H9 (cell line): ENCODE measurements at regions not wholly inside any gene's neighbourhood (a gene's known extent, or its start where the extent isn't known, plus 50 kb on each side); places are given as distances from the start of the nearest gene placed in this dataset.

Experiments used
- DNase-seq: peaks from one replicate; pipeline ENCODE4 v3.0.0-alpha.2; 2017
- H2AFZ ChIP-seq: one replicate; pipeline ENCODE4 v1.6.1; 2013; ENCODE audit warnings: mild to moderate bottlenecking, low read length, control low read depth, moderate library complexity
- H2AK5ac ChIP-seq: 2 replicates; pipeline ENCODE4 v1.6.1; 2013; ENCODE audit warnings: low read length, control low read depth, mixed read lengths; ENCODE audit not compliant: insufficient read length
- H2BK120ac ChIP-seq: one replicate; pipeline ENCODE4 v1.6.1; 2013; ENCODE audit warnings: low read depth, mild to moderate bottlenecking, low read length, control low read depth, inconsistent platforms; ENCODE audit not compliant: poor library complexity, severe bottlenecking
- H2BK12ac ChIP-seq: 2 replicates; pipeline ENCODE4 v1.6.1; 2013; ENCODE audit warnings: low read length, control low read depth, mixed read lengths, low read depth; ENCODE audit not compliant: insufficient read length
- H2BK15ac ChIP-seq: 2 replicates; pipeline ENCODE4 v1.6.1; 2013; ENCODE audit warnings: low read depth, low read length, control low read depth
- H2BK20ac ChIP-seq: one replicate; pipeline ENCODE4 v1.6.1; 2013; ENCODE audit warnings: low read depth, mild to moderate bottlenecking, low read length, control low read depth, inconsistent platforms; ENCODE audit not compliant: poor library complexity, severe bottlenecking
- H2BK5ac ChIP-seq: 2 replicates; pipeline ENCODE4 v1.6.1; 2013; ENCODE audit warnings: low read length, control low read depth, mixed read lengths; ENCODE audit not compliant: insufficient read length
- H3K14ac ChIP-seq: 2 replicates; pipeline ENCODE4 v1.6.1; 2013; ENCODE audit warnings: low read length, control low read depth; ENCODE audit not compliant: insufficient read depth
- H3K18ac ChIP-seq: 2 replicates; pipeline ENCODE4 v1.6.1; 2013; ENCODE audit warnings: low read depth, mild to moderate bottlenecking, mixed read lengths, low read length, control low read depth; ENCODE audit not compliant: insufficient read length
- H3K23ac ChIP-seq: 2 replicates; pipeline ENCODE4 v1.6.1; 2013; ENCODE audit warnings: low read length, control low read depth, mixed read lengths, low read depth; ENCODE audit not compliant: insufficient read length
- H3K23me2 ChIP-seq: 2 replicates; pipeline ENCODE4 v1.6.1; 2013; ENCODE audit warnings: low read depth, mild to moderate bottlenecking, mixed read lengths, low read length, control low read depth; ENCODE audit not compliant: insufficient read length, poor library complexity, severe bottlenecking
- H3K27ac ChIP-seq: 2 replicates; pipeline ENCODE4 v1.5.1; 2013; ENCODE audit warnings: low read length, control low read depth, mixed read lengths, low read depth; ENCODE audit not compliant: insufficient read length
- H3K27me3 ChIP-seq: 2 replicates; pipeline ENCODE4 v1.6.1; 2013; ENCODE audit warnings: low read length, control low read depth, inconsistent platforms; ENCODE audit not compliant: insufficient read depth
- H3K4ac ChIP-seq: 2 replicates; pipeline ENCODE4 v1.6.1; 2013; ENCODE audit warnings: low read depth, mild to moderate bottlenecking, control low read depth, inconsistent platforms, low read length, moderate library complexity
- H3K4me1 ChIP-seq: 2 replicates; pipeline ENCODE4 v1.6.1; 2013; ENCODE audit warnings: low read length, control low read depth, inconsistent platforms; ENCODE audit not compliant: insufficient read depth
- H3K4me2 ChIP-seq: 2 replicates; pipeline ENCODE4 v1.6.1; 2013; ENCODE audit warnings: low read length, control low read depth, mixed read lengths; ENCODE audit not compliant: insufficient read length, insufficient read depth
- H3K56ac ChIP-seq: 2 replicates; pipeline ENCODE4 v1.6.1; 2013; ENCODE audit warnings: low read depth, mild to moderate bottlenecking, mixed read lengths, low read length, control low read depth; ENCODE audit not compliant: insufficient read length
- H3K79me1 ChIP-seq: 2 replicates; pipeline ENCODE4 v1.6.1; 2013; ENCODE audit warnings: low read depth, mild to moderate bottlenecking, moderate library complexity, low read length, control low read depth, inconsistent platforms; ENCODE audit not compliant: insufficient read depth, poor library complexity, severe bottlenecking
- H3K79me2 ChIP-seq: 2 replicates; pipeline ENCODE4 v1.6.1; 2013; ENCODE audit warnings: low read length, control low read depth, inconsistent platforms; ENCODE audit not compliant: insufficient read depth
- H3K9ac ChIP-seq: 2 replicates; pipeline ENCODE4 v1.6.1; 2013; ENCODE audit warnings: low read length, control low read depth, mixed read lengths; ENCODE audit not compliant: insufficient read length; ENCODE audit errors: extremely low read depth
- H3K9me3 ChIP-seq: one replicate; pipeline ENCODE4 v1.6.1; 2013; ENCODE audit warnings: low read depth, low read length, inconsistent platforms; ENCODE audit not compliant: control insufficient read depth
- H3T11ph ChIP-seq: one replicate; pipeline ENCODE4 v1.6.1; 2013; ENCODE audit warnings: mild to moderate bottlenecking, low read length, control low read depth, inconsistent platforms
- H4K20me1 ChIP-seq: one replicate; pipeline ENCODE4 v1.6.1; 2013; ENCODE audit not compliant: control insufficient read depth, insufficient read length, insufficient read depth
- H4K5ac ChIP-seq: 2 replicates; pipeline ENCODE4 v1.6.1; 2013; ENCODE audit warnings: low read depth, mild to moderate bottlenecking, mixed read lengths, low read length, control low read depth; ENCODE audit not compliant: insufficient read length
- H4K8ac ChIP-seq: replicated peaks from 2 replicates; pipeline ENCODE4 v1.6.1; 2013; ENCODE audit warnings: low read length, control low read depth, mixed read lengths, low read depth; ENCODE audit not compliant: insufficient read length
- H4K91ac ChIP-seq: 2 replicates; pipeline ENCODE4 v1.6.1; 2013; ENCODE audit warnings: low read depth, mild to moderate bottlenecking, moderate library complexity, mixed read lengths, low read length, control low read depth; ENCODE audit not compliant: insufficient read length
- H3K27ac Mint-ChIP-seq, 3 experiments: 2 replicates in 2 of 3; 3 replicates in 1 of 3; pipeline ENCODE4 v1.8.0; 2020 to 2021; ENCODE audit warnings: mixed read lengths in 3 of 3, mild to moderate bottlenecking in 1 of 3, moderate library complexity in 1 of 3
- H3K27me3 Mint-ChIP-seq: 2 replicates; pipeline ENCODE4 v1.8.0; 2021; ENCODE audit warnings: low read depth, mild to moderate bottlenecking, moderate library complexity, mixed read lengths
- H3K36me3 Mint-ChIP-seq, 3 experiments: 2 replicates in 2 of 3; 3 replicates in 1 of 3; pipeline ENCODE4 v1.8.0; 2020 to 2021; ENCODE audit warnings: low read depth in 3 of 3, mixed read lengths in 3 of 3; ENCODE audit not compliant: insufficient read depth in 1 of 3
- H3K4me1 Mint-ChIP-seq, 2 experiments: 2 replicates each; pipeline ENCODE4 v1.8.0; 2020; ENCODE audit warnings: mixed read lengths in 2 of 2
- H3K4me3 Mint-ChIP-seq, 2 experiments: 2 replicates in 1 of 2; 3 replicates in 1 of 2; pipeline ENCODE4 v1.8.0; 2020 to 2021; ENCODE audit warnings: mild to moderate bottlenecking in 2 of 2, mixed read lengths in 2 of 2, moderate library complexity in 1 of 2
- H3K9me3 Mint-ChIP-seq, 2 experiments: 2 replicates in 1 of 2; 3 replicates in 1 of 2; pipeline ENCODE4 v1.8.0; 2020; ENCODE audit warnings: mild to moderate bottlenecking in 2 of 2, mixed read lengths in 2 of 2, moderate library complexity in 1 of 2
- CTCF ChIP-seq: fragments of 200-600 bp; sonication (generic); conservative IDR thresholded peaks from 3 replicates; pipeline ENCODE4 v1.8.0; 2021; ENCODE audit warnings: antibody characterized with exemption, mild to moderate bottlenecking
- WGBS: extraction: QIAGEN DNeasy Blood & Tissue Kit; methylation state at CpG from one replicate; pipeline ENCODE4 v1.1.7; 2013; ENCODE audit warnings: missing lambda C conversion rate, low lambda C conversion rate, mixed read lengths; ENCODE audit not compliant: insufficient read length; ENCODE audit errors: extremely low coverage; 5-methylcytosine and 5-hydroxymethylcytosine counted together

GRCh38 chr10:76764177-76764576, 873.4 kb downstream of the KCNMA1 start:
- H3K27me3 Mint-ChIP-seq = no peaks in the 10 kb centered on the region
- H4K5ac ChIP-seq = no peak overlapping the region
- no peaks in the 10 kb centered on the region for H3K79me1 ChIP-seq
- no peaks in the 10 kb centered on the region for H3K4me1 ChIP-seq
- H3K56ac ChIP-seq = no peak overlapping the region
- no peak overlapping the region for H2BK5ac ChIP-seq
- no peak overlapping the region for H3K23ac ChIP-seq
- no peak overlapping the region for H3K14ac ChIP-seq
- H3K27ac Mint-ChIP-seq = no peak overlapping the region
- no peak overlapping the region for H3K4me2 ChIP-seq
- H2BK20ac ChIP-seq = no peak overlapping the region
- no peaks in the 10 kb centered on the region for H3K36me3 Mint-ChIP-seq
- no peak overlapping the region for H3K4me3 Mint-ChIP-seq
- no peak overlapping the region for H2BK15ac ChIP-seq
- no peaks in the 10 kb centered on the region for H4K20me1 ChIP-seq
- no peak overlapping the region for H4K91ac ChIP-seq
- H3K9ac ChIP-seq = no peak overlapping the region
- H2AFZ ChIP-seq = no peak overlapping the region
- H3K79me2 ChIP-seq = no peaks in the 10 kb centered on the region
- H3K4ac ChIP-seq = no peak overlapping the region
- H4K8ac ChIP-seq = no peak overlapping the region
- H2AK5ac ChIP-seq = no peak overlapping the region
- no peak overlapping the region for H3K27ac ChIP-seq
- H2BK12ac ChIP-seq = no peak overlapping the region
- peaks cover 7 to 9% of the 10 kb centered on the region in 2 experiments; a peak in 3 of 4 replicates for H3K4me1 Mint-ChIP-seq
- TF ChIP-seq CTCF = no peak
- WGBS = no CpG with 5 or more reads among the region's 3 CpGs
- H3K23me2 ChIP-seq = no peaks in the 10 kb centered on the region
- no peak for DNase-seq
- no peak overlapping the region for H3K18ac ChIP-seq
- H3K27me3 ChIP-seq = no peaks in the 10 kb centered on the region
- no peak overlapping the region for H3T11ph ChIP-seq
- no peaks in the 10 kb centered on the region; a peak in 2 of 5 replicates for H3K9me3 Mint-ChIP-seq
- H2BK120ac ChIP-seq = no peak overlapping the region
- H3K9me3 ChIP-seq = no peaks in the 10 kb centered on the region
